ENCODE measurements at regions not wholly inside any gene's neighbourhood (a gene's known extent, or its start where the extent isn't known, plus 50 kb on each side); places are given as distances from the start of the nearest gene placed in this dataset.

DNA sequence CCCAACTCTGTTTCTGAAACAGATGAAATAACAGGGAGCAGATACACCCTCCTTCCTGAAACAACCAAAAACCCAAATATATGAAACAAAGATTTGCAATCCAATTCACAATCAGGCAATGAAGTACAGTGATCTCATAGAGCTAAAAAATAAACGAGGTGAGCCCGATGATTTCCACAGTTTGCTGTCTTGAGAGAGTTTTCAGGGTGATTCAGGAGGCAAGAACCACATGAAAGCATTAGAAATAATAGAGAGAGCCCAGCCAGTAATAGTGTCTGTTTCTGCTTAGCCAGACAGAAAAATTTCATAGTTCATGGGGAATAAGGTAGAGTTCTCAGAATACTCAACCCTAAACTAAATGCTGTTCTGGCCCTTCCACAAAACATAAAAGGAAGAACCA lies 296.2 kb downstream of the PDHA2 start:
- TF ChIP-seq, protein P1, sequence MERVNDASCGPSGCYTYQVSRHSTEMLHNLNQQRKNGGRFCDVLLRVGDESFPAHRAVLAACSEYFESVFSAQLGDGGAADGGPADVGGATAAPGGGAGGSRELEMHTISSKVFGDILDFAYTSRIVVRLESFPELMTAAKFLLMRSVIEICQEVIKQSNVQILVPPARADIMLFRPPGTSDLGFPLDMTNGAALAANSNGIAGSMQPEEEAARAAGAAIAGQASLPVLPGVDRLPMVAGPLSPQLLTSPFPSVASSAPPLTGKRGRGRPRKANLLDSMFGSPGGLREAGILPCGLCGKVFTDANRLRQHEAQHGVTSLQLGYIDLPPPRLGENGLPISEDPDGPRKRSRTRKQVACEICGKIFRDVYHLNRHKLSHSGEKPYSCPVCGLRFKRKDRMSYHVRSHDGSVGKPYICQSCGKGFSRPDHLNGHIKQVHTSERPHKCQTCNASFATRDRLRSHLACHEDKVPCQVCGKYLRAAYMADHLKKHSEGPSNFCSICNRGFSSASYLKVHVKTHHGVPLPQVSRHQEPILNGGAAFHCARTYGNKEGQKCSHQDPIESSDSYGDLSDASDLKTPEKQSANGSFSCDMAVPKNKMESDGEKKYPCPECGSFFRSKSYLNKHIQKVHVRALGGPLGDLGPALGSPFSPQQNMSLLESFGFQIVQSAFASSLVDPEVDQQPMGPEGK (CRISPR knock-in tag; IDR thresholded peaks at IDR 0.05; ENCODE audit: borderline replicate concordance), result no peak
- TF ChIP-seq, protein P2, sequence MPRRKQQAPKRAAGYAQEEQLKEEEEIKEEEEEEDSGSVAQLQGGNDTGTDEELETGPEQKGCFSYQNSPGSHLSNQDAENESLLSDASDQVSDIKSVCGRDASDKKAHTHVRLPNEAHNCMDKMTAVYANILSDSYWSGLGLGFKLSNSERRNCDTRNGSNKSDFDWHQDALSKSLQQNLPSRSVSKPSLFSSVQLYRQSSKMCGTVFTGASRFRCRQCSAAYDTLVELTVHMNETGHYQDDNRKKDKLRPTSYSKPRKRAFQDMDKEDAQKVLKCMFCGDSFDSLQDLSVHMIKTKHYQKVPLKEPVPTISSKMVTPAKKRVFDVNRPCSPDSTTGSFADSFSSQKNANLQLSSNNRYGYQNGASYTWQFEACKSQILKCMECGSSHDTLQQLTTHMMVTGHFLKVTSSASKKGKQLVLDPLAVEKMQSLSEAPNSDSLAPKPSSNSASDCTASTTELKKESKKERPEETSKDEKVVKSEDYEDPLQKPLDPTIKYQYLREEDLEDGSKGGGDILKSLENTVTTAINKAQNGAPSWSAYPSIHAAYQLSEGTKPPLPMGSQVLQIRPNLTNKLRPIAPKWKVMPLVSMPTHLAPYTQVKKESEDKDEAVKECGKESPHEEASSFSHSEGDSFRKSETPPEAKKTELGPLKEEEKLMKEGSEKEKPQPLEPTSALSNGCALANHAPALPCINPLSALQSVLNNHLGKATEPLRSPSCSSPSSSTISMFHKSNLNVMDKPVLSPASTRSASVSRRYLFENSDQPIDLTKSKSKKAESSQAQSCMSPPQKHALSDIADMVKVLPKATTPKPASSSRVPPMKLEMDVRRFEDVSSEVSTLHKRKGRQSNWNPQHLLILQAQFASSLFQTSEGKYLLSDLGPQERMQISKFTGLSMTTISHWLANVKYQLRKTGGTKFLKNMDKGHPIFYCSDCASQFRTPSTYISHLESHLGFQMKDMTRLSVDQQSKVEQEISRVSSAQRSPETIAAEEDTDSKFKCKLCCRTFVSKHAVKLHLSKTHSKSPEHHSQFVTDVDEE (CRISPR knock-in tag; IDR thresholded peaks at IDR 0.05), result no peak
- no peak for TF ChIP-seq ESRRG (CRISPR knock-in tag; IDR thresholded peaks at IDR 0.05)
